ENCODE measurements at regions not wholly inside any gene's neighbourhood (a gene's known extent, or its start where the extent isn't known, plus 50 kb on each side); places are given as distances from the start of the nearest gene placed in this dataset.

- Histone ChIP-seq H3K36me3 (no peaks in the 10 kb centered on the region), H3K4me3 (no peak overlapping the region)
- no peak for DNase-seq (ENCODE audit: low spot score)
Observed at GRCh38 chr2:12953596-12953995, 236.9 kb downstream of the TRIB2 start.

DNA sequence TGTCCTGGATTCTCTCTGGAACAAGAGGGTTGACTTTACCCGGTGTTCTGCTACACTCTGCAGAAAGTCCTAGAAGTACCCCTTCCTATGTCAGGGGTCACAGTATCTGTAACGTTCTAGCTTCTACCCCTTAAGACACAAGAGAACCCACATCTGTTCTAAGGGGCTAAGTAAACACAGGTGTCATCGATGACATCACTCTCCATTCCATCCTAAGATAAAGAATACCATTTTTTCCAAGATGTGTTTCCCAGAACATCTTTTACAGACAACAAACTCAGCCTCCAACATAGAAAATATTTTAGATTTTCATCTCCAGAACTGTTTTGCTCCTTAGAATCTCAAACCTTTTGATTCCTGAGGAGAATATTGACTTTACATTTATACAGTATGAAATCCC is 239.1 kb downstream of the TRIB2 start:
- Histone ChIP-seq H3K27me3 (no peaks in the 10 kb centered on the region), H3K27ac (no peak overlapping the region), H3K4me3 (no peak overlapping the region), H3K9me3 (no peaks in the 10 kb centered on the region), H3K4me1 (no peaks in the 10 kb centered on the region), H3K36me3 (no peaks in the 10 kb centered on the region)
- no peak for TF ChIP-seq CTCF (IDR thresholded peaks at IDR 0.05)
- DNase-seq (ENCODE audit: low spot score): no peak

More at GRCh38 chr2:12953596-12953995, 236.9 kb downstream of the TRIB2 start:
- Histone ChIP-seq H3K9me3 (no peaks in the 10 kb centered on the region), H3K4me1 (no peaks in the 10 kb centered on the region), H3K27ac (no peak overlapping the region), H3K27me3 (no peaks in the 10 kb centered on the region)
- no peak for TF ChIP-seq CTCF (IDR thresholded peaks at IDR 0.05)

DNA sequence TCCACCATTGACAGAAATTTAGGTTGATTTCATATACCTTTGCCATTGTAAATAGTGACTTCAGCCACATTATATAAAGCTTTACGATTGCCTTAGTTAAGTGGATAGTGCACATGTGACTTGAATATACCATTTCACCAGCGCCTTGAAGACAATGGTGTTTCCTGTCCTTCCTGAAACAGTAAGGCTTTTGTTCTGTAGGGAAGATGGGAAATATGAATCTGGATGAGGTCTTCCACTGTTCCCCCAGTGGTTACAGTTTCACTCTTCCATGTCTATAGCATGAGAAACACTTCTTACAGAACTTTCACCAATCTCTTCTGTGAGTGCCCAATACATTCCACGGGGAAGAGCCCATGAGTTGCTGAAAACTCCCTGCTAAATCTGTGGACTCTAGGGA is 240.5 kb downstream of the TRIB2 start:
- Histone ChIP-seq H3K27me3 (no peaks in the 10 kb centered on the region), H3K27ac (no peak overlapping the region), H3K4me1 (no peaks in the 10 kb centered on the region), H3K4me3 (no peak overlapping the region), H3K36me3 (no peaks in the 10 kb centered on the region), H3K9me3 (no peaks in the 10 kb centered on the region)
- DNase-seq (ENCODE audit: low spot score): no peak
- TF ChIP-seq CTCF (IDR thresholded peaks at IDR 0.05): no peak

DNA sequence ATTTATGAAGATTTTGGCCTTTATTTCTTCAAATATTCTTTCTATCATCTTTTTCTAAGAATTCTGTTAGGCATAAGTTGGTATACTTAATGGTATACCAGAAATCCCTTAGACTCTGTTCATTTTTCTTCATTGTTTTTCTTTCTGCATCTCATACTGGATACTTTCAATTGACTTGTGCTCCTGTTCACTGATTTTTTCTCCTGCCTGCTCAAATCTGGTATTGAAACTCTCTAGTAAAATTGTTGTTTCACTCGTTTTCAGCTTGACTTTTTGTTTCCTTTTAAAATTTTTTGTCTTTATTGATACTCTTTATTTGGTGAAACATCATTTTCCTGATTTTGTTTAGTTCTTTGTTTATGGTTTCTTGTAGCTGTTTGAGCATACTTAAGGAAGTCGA is 243.2 kb downstream of the TRIB2 start:
- TF ChIP-seq CTCF (IDR thresholded peaks at IDR 0.05): no peak
- no peak overlapping the region for H3K27ac ChIP-seq
- H3K4me1 ChIP-seq: peaks cover 0 to under 1% of the 10 kb centered on the region in 2 donors
- H3K9me3 ChIP-seq: no peaks in the 10 kb centered on the region
- no peak for DNase-seq (ENCODE audit: low spot score)
- H3K36me3 ChIP-seq: no peaks in the 10 kb centered on the region
- H3K27me3 ChIP-seq: no peaks in the 10 kb centered on the region
- no peak overlapping the region for H3K4me3 ChIP-seq

DNA sequence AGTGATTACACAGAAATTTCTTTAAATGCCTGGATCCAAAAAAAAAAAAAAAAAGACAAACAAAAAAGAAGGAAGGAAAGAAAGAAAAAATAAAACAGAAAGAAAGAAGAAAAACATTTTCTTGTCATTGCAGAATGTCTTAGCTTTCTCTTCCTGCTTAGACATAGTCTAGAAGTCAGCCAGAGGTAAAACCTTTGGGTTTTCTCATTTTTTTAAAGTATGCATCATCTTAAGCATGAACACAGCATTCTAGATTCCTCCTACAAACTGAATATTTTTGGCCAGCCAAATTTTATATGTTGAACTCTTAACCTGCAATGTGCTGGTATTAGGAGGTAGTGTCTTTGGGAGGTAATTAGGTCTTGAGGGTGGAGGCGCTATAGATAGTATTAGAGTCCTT is 243.9 kb downstream of the TRIB2 start:
- no peak overlapping the region for H3K27ac ChIP-seq
- H3K4me1 ChIP-seq: peaks cover 0 to 6% of the 10 kb centered on the region in 2 donors
- no peak for DNase-seq (ENCODE audit: low spot score)
- H3K27me3 ChIP-seq: no peaks in the 10 kb centered on the region
- H3K4me3 ChIP-seq: no peak overlapping the region
- no peak for TF ChIP-seq CTCF (IDR thresholded peaks at IDR 0.05)
- no peaks in the 10 kb centered on the region for H3K9me3 ChIP-seq
- no peaks in the 10 kb centered on the region for H3K36me3 ChIP-seq

DNA sequence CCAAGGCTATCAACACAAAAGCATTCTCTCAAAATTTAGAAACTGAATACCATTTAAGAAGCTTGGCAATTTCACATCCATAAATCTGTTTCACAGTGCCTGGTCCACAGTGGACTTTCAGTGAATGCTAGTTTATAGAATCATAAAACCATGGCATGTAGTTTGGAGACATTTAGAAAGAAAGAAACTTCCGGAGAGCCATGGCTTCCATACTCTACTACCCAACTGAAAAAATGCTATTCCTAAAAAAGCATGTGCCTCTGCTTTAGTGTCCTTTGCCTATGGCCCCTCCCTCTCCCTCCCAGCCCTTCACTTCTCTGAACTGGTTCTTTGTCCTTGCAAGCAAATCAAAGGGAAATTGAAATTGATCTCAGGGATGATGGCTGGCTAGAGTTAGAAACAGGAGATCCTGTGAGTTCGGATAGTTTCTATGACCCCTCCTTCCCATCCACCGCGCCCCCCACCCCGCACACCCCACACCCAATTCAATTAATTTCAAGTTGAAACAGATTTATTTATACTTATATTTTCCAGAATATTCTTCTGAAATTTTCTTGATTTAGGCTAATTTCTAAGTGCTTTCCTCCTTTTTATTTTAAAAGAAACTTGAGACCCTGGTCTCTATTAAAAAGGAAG is 248.3 kb downstream of the TRIB2 start:
- Histone ChIP-seq H3K27me3 (no peaks in the 10 kb centered on the region), H3K4me3 (no peak overlapping the region), H3K4me1 (peaks cover 0 to 9% of the 10 kb centered on the region in 2 donors), H3K27ac (no peak overlapping the region), H3K9me3 (no peaks in the 10 kb centered on the region), H3K36me3 (no peaks in the 10 kb centered on the region)
- no peak for DNase-seq (ENCODE audit: low spot score)
- TF ChIP-seq CTCF (IDR thresholded peaks at IDR 0.05): no peak
